Neural progenitor cell (in vitro differentiated cells): ENCODE measurements at regions not wholly inside any gene's neighbourhood (a gene's known extent, or its start where the extent isn't known, plus 50 kb on each side); places are given as distances from the start of the nearest gene placed in this dataset.

Experiments
- DNase-seq: peaks from one replicate; pipeline ENCODE4 v3.0.0-alpha.2; 2016; ENCODE audit warnings: low spot score
- H2AFZ ChIP-seq: fragments of 200-600 bp; sonication (generic); replicated peaks from 2 replicates; pipeline ENCODE4 v1.6.1; 2016; ENCODE audit warnings: antibody characterized with exemption
- H3F3A ChIP-seq: fragments of 200-600 bp; sonication (generic); 2 replicates; pipeline ENCODE4 v1.6.1; 2016; ENCODE audit warnings: antibody characterized with exemption, low read depth
- H3K27ac ChIP-seq: fragments of 200-600 bp; sonication (generic); 2 replicates; pipeline ENCODE4 v1.5.1; 2016; ENCODE audit warnings: mild to moderate bottlenecking
- H3K27me3 ChIP-seq: fragments of 200-600 bp; sonication (generic); 2 replicates; pipeline ENCODE4 v1.6.1; 2016; ENCODE audit warnings: mild to moderate bottlenecking, moderate library complexity
- H3K36me3 ChIP-seq: fragments of 200-600 bp; sonication (generic); 2 replicates; pipeline ENCODE4 v1.5.1; 2016
- H3K4me1 ChIP-seq: fragments of 200-600 bp; sonication (generic); 2 replicates; pipeline ENCODE4 v1.6.1; 2016; ENCODE audit warnings: mixed run types
- H3K4me2 ChIP-seq: fragments of 200-600 bp; sonication (generic); 2 replicates; pipeline ENCODE4 v1.6.1; 2016
- H3K4me3 ChIP-seq: fragments of 200-600 bp; sonication (generic); 2 replicates; pipeline ENCODE4 v1.5.1; 2016
- H3K79me2 ChIP-seq: fragments of 200-600 bp; sonication (generic); 2 replicates; pipeline ENCODE4 v1.6.1; 2016; ENCODE audit warnings: low read depth
- H3K9ac ChIP-seq: fragments of 200-600 bp; sonication (generic); 2 replicates; pipeline ENCODE4 v1.6.1; 2016
- H3K9me3 ChIP-seq: fragments of 200-600 bp; sonication (generic); 2 replicates; pipeline ENCODE4 v1.5.1; 2016; ENCODE audit warnings: low read depth
- H4K20me1 ChIP-seq: fragments of 200-600 bp; sonication (generic); 2 replicates; pipeline ENCODE4 v1.6.1; 2016; ENCODE audit warnings: low read depth
- H3K27ac Mint-ChIP-seq: 3 replicates; pipeline ENCODE4 v1.8.0; 2021; ENCODE audit warnings: mixed read lengths
- H3K27me3 Mint-ChIP-seq: 2 replicates; pipeline ENCODE4 v1.8.0; 2022; ENCODE audit warnings: low read depth, mild to moderate bottlenecking, inconsistent platforms, moderate library complexity, mixed read lengths; ENCODE audit not compliant: insufficient read depth
- H3K36me3 Mint-ChIP-seq: 3 replicates; pipeline ENCODE4 v1.8.0; 2021; ENCODE audit warnings: mixed read lengths
- H3K4me1 Mint-ChIP-seq: 3 replicates; pipeline ENCODE4 v1.8.0; 2021; ENCODE audit warnings: mixed read lengths
- H3K4me3 Mint-ChIP-seq: 3 replicates; pipeline ENCODE4 v1.8.0; 2021; ENCODE audit warnings: mild to moderate bottlenecking, moderate library complexity, mixed read lengths
- H3K9me3 Mint-ChIP-seq: 3 replicates; pipeline ENCODE4 v1.8.0; 2020; ENCODE audit warnings: mixed read lengths
- CTCF ChIP-seq: fragments of 200-600 bp; sonication (generic); IDR thresholded peaks from 2 replicates; pipeline ENCODE4 v1.5.1; 2017; ENCODE audit warnings: antibody characterized with exemption, mild to moderate bottlenecking
- EZH2 ChIP-seq: fragments of 200-600 bp; sonication (generic); IDR thresholded peaks from 2 replicates; pipeline ENCODE4 v1.6.1; 2017; ENCODE audit warnings: antibody characterized with exemption, mild to moderate bottlenecking, moderate library complexity
- EZH2phosphoT487 ChIP-seq: fragments of 200-600 bp; sonication (generic); IDR thresholded peaks from 2 replicates; pipeline ENCODE4 v1.6.1; 2017; ENCODE audit warnings: antibody characterized with exemption

- no peak overlapping the region for H3K4me3 ChIP-seq
Observed at GRCh38 chr2:187702157-187702556, 147.9 kb upstream of the TFPI start.

GRCh38 chr2:187708272-187708671 is 154.0 kb upstream of the TFPI start:
- Histone ChIP-seq H3K4me3 (no peak overlapping the region), H3K9ac (no peak overlapping the region), H3K4me2 (no peak overlapping the region), H3K4me1 (peaks cover 6% of the 10 kb centered on the region), H3F3A (no peaks in the 10 kb centered on the region), H4K20me1 (no peaks in the 10 kb centered on the region), H3K9me3 (no peaks in the 10 kb centered on the region), H3K79me2 (no peaks in the 10 kb centered on the region), H2AFZ (no peak overlapping the region), H3K36me3 (no peaks in the 10 kb centered on the region), H3K27me3 (no peaks in the 10 kb centered on the region), H3K27ac (no peak overlapping the region)
- Mint-ChIP-seq H3K27me3 (peaks cover 2% of the 10 kb centered on the region), H3K9me3 (no peaks in the 10 kb centered on the region), H3K36me3 (no peaks in the 10 kb centered on the region), H3K27ac (no peak overlapping the region), H3K4me1 (peaks cover 3% of the 10 kb centered on the region), H3K4me3 (no peak overlapping the region)
- DNase-seq, result no peak
- TF ChIP-seq EZH2phosphoT487 (no peak), CTCF (no peak), EZH2 (no peak)

More at GRCh38 chr2:187702157-187702556, 147.9 kb upstream of the TFPI start:
- H3F3A ChIP-seq, result no peaks in the 10 kb centered on the region
- no peaks in the 10 kb centered on the region for H3K79me2 ChIP-seq
- peaks cover 8% of the 10 kb centered on the region for H3K4me1 ChIP-seq
- no peaks in the 10 kb centered on the region for H3K36me3 Mint-ChIP-seq
- no peaks in the 10 kb centered on the region for H3K9me3 Mint-ChIP-seq
- no peaks in the 10 kb centered on the region for H3K27me3 ChIP-seq
- no peaks in the 10 kb centered on the region for H3K9me3 ChIP-seq
- no peak overlapping the region for H3K27ac Mint-ChIP-seq
- no peaks in the 10 kb centered on the region for H4K20me1 ChIP-seq
- H3K27me3 Mint-ChIP-seq, result no peaks in the 10 kb centered on the region
- H3K4me3 Mint-ChIP-seq, result no peak overlapping the region
- TF ChIP-seq CTCF (no peak), EZH2phosphoT487 (no peak), EZH2 (no peak)
- H3K4me1 Mint-ChIP-seq, result no peaks in the 10 kb centered on the region
- no peak overlapping the region for H3K27ac ChIP-seq
- H2AFZ ChIP-seq, result no peak overlapping the region
- no peak for DNase-seq
- no peak overlapping the region for H3K9ac ChIP-seq
- peak overlapping the region; percentile 28 for H3K4me2 ChIP-seq
- H3K36me3 ChIP-seq, result no peaks in the 10 kb centered on the region

- TF ChIP-seq CTCF, result no peak
- TF ChIP-seq EZH2phosphoT487, result no peak
- no peak for TF ChIP-seq EZH2
- no peak overlapping the region for H3K4me2 ChIP-seq
- H3K27me3 ChIP-seq, result no peaks in the 10 kb centered on the region
- no peak overlapping the region for H3K4me3 ChIP-seq
- Mint-ChIP-seq H3K4me1 (peaks cover 3% of the 10 kb centered on the region), H3K36me3 (no peaks in the 10 kb centered on the region), H3K27me3 (peaks cover 2% of the 10 kb centered on the region), H3K4me3 (no peak overlapping the region), H3K9me3 (no peaks in the 10 kb centered on the region), H3K27ac (no peak overlapping the region)
- no peaks in the 10 kb centered on the region for H4K20me1 ChIP-seq
- no peak overlapping the region for H3K27ac ChIP-seq
- no peaks in the 10 kb centered on the region for H3K36me3 ChIP-seq
- no peaks in the 10 kb centered on the region for H3F3A ChIP-seq
- DNase-seq, result no peak
- no peaks in the 10 kb centered on the region for H3K79me2 ChIP-seq
- H3K4me1 ChIP-seq, result peaks cover 6% of the 10 kb centered on the region
- H3K9me3 ChIP-seq, result no peaks in the 10 kb centered on the region
- no peak overlapping the region for H3K9ac ChIP-seq
- H2AFZ ChIP-seq, result peak overlapping the region; percentile 1
Observed at GRCh38 chr2:187709065-187709464, 154.8 kb upstream of the TFPI start.
